RWPE1 (cell line): ENCODE measurements at regions not wholly inside any gene's neighbourhood (a gene's known extent, or its start where the extent isn't known, plus 50 kb on each side); places are given as distances from the start of the nearest gene placed in this dataset.

Experiments used
- CTCF ChIA-PET: fragments of 350-600 bp; sonication (Branson Sonifier 250); formaldehyde crosslinking; extraction: SDS; loops from one replicate; lab custom pipeline; 2021; lab: Yijun Ruan, JAX
- POLR2A ChIA-PET: fragments of 400-600 bp; formaldehyde crosslinking; extraction: SDS; loops from one replicate; lab custom pipeline; 2020; ENCODE audit warnings: antibody characterized with exemption; ENCODE audit not compliant: low non-redundant PET; lab: Yijun Ruan, JAX
- DNase-seq: peaks from one replicate; pipeline ENCODE4 v3.0.0; 2012; ENCODE audit warnings: low spot score
- H3K27ac ChIP-seq: fragments of 450-650 bp; 2 replicates; pipeline ENCODE4 v1.5.1; 2017
- CTCF ChIP-seq: fragments of 450-650 bp; conservative IDR thresholded peaks from 2 replicates; pipeline ENCODE4 v1.5.1; 2017; ENCODE audit warnings: low read depth, mild to moderate bottlenecking

GRCh38 chr1:213584272-213584671 is 403.5 kb upstream of the PROX1 start:
- ChIA-PET CTCF (no interaction called here), POLR2A (no interaction called here)
- TF ChIP-seq CTCF = no peak
- no peak for DNase-seq
- H3K27ac ChIP-seq = no peak overlapping the region

- no peak overlapping the region for H3K27ac ChIP-seq
- no peak for DNase-seq
- no peak for TF ChIP-seq CTCF
- ChIA-PET POLR2A (no interaction called here), CTCF (no interaction called here)
These were observed 402.4 kb upstream of the PROX1 start for GRCh38 chr1:213585402-213585801.

GRCh38 chr1:213585959-213586586 is 401.7 kb upstream of the PROX1 start:
- H3K27ac ChIP-seq = no peak overlapping the region
- POLR2A ChIA-PET = no interaction called here
- CTCF ChIA-PET = no interaction called here
- TF ChIP-seq CTCF = no peak
- DNase-seq = no peak

GRCh38 chr1:213586587-213586972 is 401.2 kb upstream of the PROX1 start:
- TF ChIP-seq CTCF = no peak
- DNase-seq = no peak
- POLR2A ChIA-PET = no interaction called here
- CTCF ChIA-PET = no interaction called here
- H3K27ac ChIP-seq = no peak overlapping the region

GRCh38 chr1:213596729-213597128 is 391.0 kb upstream of the PROX1 start:
- ChIA-PET POLR2A (no interaction called here), CTCF (no interaction called here)
- H3K27ac ChIP-seq = no peak overlapping the region
- DNase-seq = no peak
- TF ChIP-seq CTCF = no peak

- CTCF ChIA-PET = no interaction called here
- no peak for DNase-seq
- TF ChIP-seq CTCF = no peak
- POLR2A ChIA-PET = no interaction called here
- no peak overlapping the region for H3K27ac ChIP-seq
These were observed 389.5 kb upstream of the PROX1 start for GRCh38 chr1:213598263-213598662.
